CD4-positive, alpha-beta T cell treated with Interleukin-17A for 1 hour (primary cell): ENCODE measurements at regions not wholly inside any gene's neighbourhood (a gene's known extent, or its start where the extent isn't known, plus 50 kb on each side); places are given as distances from the start of the nearest gene placed in this dataset.
"Not testable (repeated sequence)": the region's sequence is repeated elsewhere in the genome, so short reads cannot be mapped to it uniquely, and the experiment has no call there.

Source experiments
- DNase-seq: peaks from one replicate; pipeline ENCODE4 v3.0.0-alpha.2; 2020

GRCh38 chr9:117775591-117775990 is 71.4 kb downstream of the TLR4 start:
- no peak for DNase-seq

- DNase-seq = peak; percentile 3
Observed at GRCh38 chr9:117777823-117778222, 73.6 kb downstream of the TLR4 start.

GRCh38 chr9:117779760-117780159 is 75.6 kb downstream of the TLR4 start:
- no peak for DNase-seq

GRCh38 chr9:117782931-117783788 is 79.0 kb downstream of the TLR4 start:
- DNase-seq = peak; percentile 74

- DNase-seq = peak; percentile 78
Observed at GRCh38 chr9:117783828-117784227, 79.6 kb downstream of the TLR4 start.

- DNase-seq = no peak
Observed at GRCh38 chr9:117784996-117785395, 80.8 kb downstream of the TLR4 start.

- DNase-seq = no peak
Observed at GRCh38 chr9:117787746-117788145, 83.5 kb downstream of the TLR4 start.

GRCh38 chr9:117795271-117795670 is 91.1 kb downstream of the TLR4 start:
- DNase-seq = no peak

GRCh38 chr9:117796681-117797080 is 92.5 kb downstream of the TLR4 start:
- no peak for DNase-seq

GRCh38 chr9:117800389-117800788 is 96.2 kb downstream of the TLR4 start:
- DNase-seq = no peak

- no peak for DNase-seq
Observed at GRCh38 chr9:117809751-117810150, 105.5 kb downstream of the TLR4 start.

- peak; percentile 12 for DNase-seq
Observed at GRCh38 chr9:117815315-117815714, 111.1 kb downstream of the TLR4 start.

GRCh38 chr9:117815948-117816347 is 111.7 kb downstream of the TLR4 start:
- DNase-seq = no peak

- no peak for DNase-seq
Observed at GRCh38 chr9:117821954-117822353, 117.8 kb downstream of the TLR4 start.

- DNase-seq = no peak
Observed at GRCh38 chr9:117823576-117823975, 119.4 kb downstream of the TLR4 start.

- peak; percentile 63 for DNase-seq
Observed at GRCh38 chr9:117825609-117826347, 121.6 kb downstream of the TLR4 start.

GRCh38 chr9:117826837-117827236 is 122.6 kb downstream of the TLR4 start:
- no peak for DNase-seq

GRCh38 chr9:117827456-117827855 is 123.3 kb downstream of the TLR4 start:
- DNase-seq = no peak

- DNase-seq = no peak
Observed at GRCh38 chr9:117828466-117828865, 124.3 kb downstream of the TLR4 start.

GRCh38 chr9:117835798-117836197 is 131.6 kb downstream of the TLR4 start:
- DNase-seq = no peak

- no peak for DNase-seq
Observed at GRCh38 chr9:117839862-117840261, 135.7 kb downstream of the TLR4 start.

- not testable (repeated sequence) for DNase-seq
Observed at GRCh38 chr9:117851836-117852461, 147.7 kb downstream of the TLR4 start.

- DNase-seq = no peak
Observed at GRCh38 chr9:117858561-117858960, 154.4 kb downstream of the TLR4 start.

GRCh38 chr9:117860849-117861248 is 156.6 kb downstream of the TLR4 start:
- DNase-seq = no peak
